GM12878 (cell line): ENCODE measurements at regions not wholly inside any gene's neighbourhood (a gene's known extent, or its start where the extent isn't known, plus 50 kb on each side); places are given as distances from the start of the nearest gene placed in this dataset.
A peak's percentile ranks its signal among the peaks of the same experiment; 100 is the strongest.

ENCODE experiments used
- ATF2 ChIP-seq: IDR thresholded peaks from 2 replicates; pipeline ENCODE4 v1.6.1; 2012; ENCODE audit warnings: low read length, inconsistent platforms
- ATF3 ChIP-seq: IDR thresholded peaks from 2 replicates; pipeline ENCODE4 v1.6.1; 2011; ENCODE audit warnings: low read depth, mild to moderate bottlenecking, low read length, moderate library complexity, borderline replicate concordance; ENCODE audit errors: extremely low read depth
- CTCF ChIP-seq, 3 experiments: IDR thresholded peaks in 2 of 3; conservative IDR thresholded peaks in 1 of 3; 2 replicates each; pipeline ENCODE4 v1.5.1; 2011; ENCODE audit warnings: low read depth in 3 of 3, low read length in 3 of 3, mild to moderate bottlenecking in 3 of 3, control low read depth in 2 of 3, moderate library complexity in 2 of 3, inconsistent platforms in 1 of 3, mixed read lengths in 1 of 3; ENCODE audit not compliant: control insufficient read depth in 2 of 3, insufficient read depth in 1 of 3; ENCODE audit errors: extremely low read depth in 1 of 3
- EED ChIP-seq: sonication (generic); IDR thresholded peaks from 2 replicates; pipeline ENCODE4 v1.6.1; 2016; ENCODE audit warnings: antibody characterized with exemption, low read depth
- HCFC1 ChIP-seq: fragments of 150-350 bp; IDR thresholded peaks from 2 replicates; pipeline ENCODE4 v1.6.1; 2014; ENCODE audit warnings: low read length
- IRF5 ChIP-seq: fragments of 450-650 bp; IDR thresholded peaks from 2 replicates; pipeline ENCODE4 v1.6.1; 2017; ENCODE audit warnings: borderline replicate concordance
- MLLT1 ChIP-seq: fragments of 450-650 bp; IDR thresholded peaks from 2 replicates; pipeline ENCODE4 v1.6.1; 2016; ENCODE audit warnings: mild to moderate bottlenecking
- MTA2 ChIP-seq: fragments of 450-650 bp; IDR thresholded peaks from 2 replicates; pipeline ENCODE4 v1.6.1; 2016; ENCODE audit warnings: low read depth, mild to moderate bottlenecking, moderate library complexity
- MYB ChIP-seq: fragments of 150-350 bp; IDR thresholded peaks from 2 replicates; pipeline ENCODE4 v1.6.1; 2014; ENCODE audit warnings: mild to moderate bottlenecking, low read depth, low read length, borderline replicate concordance
- MYC ChIP-seq: IDR thresholded peaks from 2 replicates; pipeline ENCODE4 v1.6.1; 2011; ENCODE audit warnings: mild to moderate bottlenecking, low read length, moderate library complexity, inconsistent platforms; ENCODE audit not compliant: insufficient read depth, insufficient replicate concordance, insufficient read length, severe bottlenecking
- NFIC ChIP-seq: IDR thresholded peaks from 2 replicates; pipeline ENCODE4 v1.6.1; 2012; ENCODE audit warnings: low read depth, mild to moderate bottlenecking, inconsistent platforms, low read length, moderate library complexity
- PRDM15 ChIP-seq: fragments of 450-650 bp; formaldehyde crosslinking; IDR thresholded peaks from 2 replicates; pipeline ENCODE4 v1.4.0; 2020; ENCODE audit warnings: mild to moderate bottlenecking, moderate library complexity
- RAD51 ChIP-seq: fragments of 450-650 bp; IDR thresholded peaks from 2 replicates; pipeline ENCODE4 v1.6.1; 2016; ENCODE audit warnings: moderate library complexity, mild to moderate bottlenecking, inconsistent platforms
- SIN3A ChIP-seq: IDR thresholded peaks from 2 replicates; pipeline ENCODE4 v1.6.1; 2012; ENCODE audit warnings: low read depth, low read length, improper control_type of control experiment
- SREBF1 ChIP-seq: IDR thresholded peaks from 2 replicates; pipeline ENCODE4 v1.6.1; 2012; ENCODE audit warnings: mild to moderate bottlenecking, low read length
- ZNF217 ChIP-seq: fragments of 450-650 bp; IDR thresholded peaks from 2 replicates; pipeline ENCODE4 v1.6.1; 2017; ENCODE audit warnings: antibody characterized with exemption, mild to moderate bottlenecking
- ZSCAN29 ChIP-seq: fragments of 450-650 bp; IDR thresholded peaks from 2 replicates; pipeline ENCODE4 v1.6.1; 2017; ENCODE audit warnings: mild to moderate bottlenecking, moderate library complexity

- TF ChIP-seq IRF5 (no peak), HCFC1 (no peak), EED (no peak), ATF2 (peak; percentile 38; the same call in 1 of the 2 replicates), ATF3 (no peak), MYB (no peak), SIN3A (no peak), PRDM15 (CRISPR knock-in tag) (no peak), SREBF1 (no peak), MLLT1 (no peak), MYC (no peak), NFIC (peak; percentile 69), ZNF217 (no peak), RAD51 (no peak), ZSCAN29 (no peak), CTCF (IDR thresholded peaks at IDR 0.05 in 2 of 3, conservative IDR thresholded peaks at IDR 0.05 in 1 of 3; ENCODE audit: control insufficient read depth in 2 of 3, extremely low read depth in 1 of 3, insufficient read depth in 1 of 3, low read depth in 3 of 3, low read length in 3 of 3) (no peak), MTA2 (peak; percentile 48)
These were observed 233.6 kb upstream of the BMPER start (continued) for GRCh38 chr7:33671531-33672262.
